ENCODE measurements at regions not wholly inside any gene's neighbourhood (a gene's known extent, or its start where the extent isn't known, plus 50 kb on each side); places are given as distances from the start of the nearest gene placed in this dataset.

DNA sequence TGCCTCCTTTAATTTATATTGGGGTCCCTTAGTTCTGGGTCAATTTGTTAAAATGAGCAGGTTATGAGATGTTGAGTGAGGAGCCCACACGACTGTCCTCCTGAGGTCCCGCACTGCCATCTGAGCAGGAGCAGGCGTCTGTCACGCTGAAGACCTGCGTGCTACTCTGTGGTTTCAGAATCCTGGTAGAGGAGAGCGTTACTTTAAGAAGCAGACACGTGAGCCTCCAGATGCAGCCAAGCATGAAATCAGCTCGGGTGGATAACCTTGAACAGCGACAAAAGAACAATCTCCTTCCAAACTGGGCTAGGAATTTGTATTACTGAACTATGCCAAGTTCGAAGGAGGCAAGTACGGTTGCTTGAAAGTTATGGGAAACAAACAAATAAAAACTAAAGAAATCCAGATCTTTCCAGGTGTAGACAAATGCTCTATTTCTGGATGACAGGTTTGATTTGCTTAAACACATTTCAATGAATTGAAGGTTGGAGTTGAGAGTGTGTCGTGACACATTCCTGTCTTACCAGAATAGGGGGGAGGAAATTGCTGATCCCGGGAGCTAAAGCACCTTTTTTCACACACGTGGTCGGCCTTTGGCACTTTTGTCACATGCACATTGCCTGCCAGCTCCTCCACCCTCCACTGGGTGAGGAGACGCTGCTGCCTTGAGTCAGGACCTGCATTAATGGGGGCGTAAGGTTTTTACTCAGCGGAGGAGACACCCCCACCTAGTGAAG lies 945.5 kb upstream of the SLC10A2 start:
- CTCF ChIA-PET (ENCODE audit: partially characterized antibody) = no interaction called here

More for the DNA sequence above, 945.5 kb upstream of the SLC10A2 start:
- peak overlapping the region; percentile 98 for H2AFZ ChIP-seq (ENCODE audit: low read length)
- no peak overlapping the region for H2BK5ac ChIP-seq (ENCODE audit: low read depth, low read length)
- H4K5ac ChIP-seq (ENCODE audit: insufficient read length, low read depth, low read length) = no peak overlapping the region
- H3K36me3 ChIP-seq (ENCODE audit: control insufficient read depth in 2 of 4, insufficient read depth in 4 of 4, low read length in 3 of 4) = no peaks in the 10 kb centered on the region
- no peak overlapping the region for H3K27ac ChIP-seq (ENCODE audit: low read depth, low read length)
- peak overlapping the region; percentile 41; the same call in 1 of the 2 replicates for H4K8ac ChIP-seq (ENCODE audit: extremely low read depth, insufficient read depth, low read length)
- no peak overlapping the region for H3K56ac ChIP-seq (replicated peaks; ENCODE audit: insufficient read length, low read depth, low read length)
- no peaks in the 10 kb centered on the region for H3K79me1 ChIP-seq (ENCODE audit: low read depth, low read length)
- H3K4me2 ChIP-seq (ENCODE audit: insufficient read depth in 1 of 2, low read depth in 2 of 2, low read length in 2 of 2) = no peak overlapping the region
- H2BK120ac ChIP-seq (replicated peaks; ENCODE audit: low read depth, low read length) = no peak overlapping the region
- FAIRE-seq (peak; percentile 7), DNase-seq (ENCODE audit: low read depth in 1 of 2, low spot score in 2 of 2) (no peak)
- no peaks in the 10 kb centered on the region for H3K79me2 ChIP-seq (ENCODE audit: control insufficient read depth in 1 of 2, insufficient read depth in 2 of 2, low read length in 2 of 2)
- no peak overlapping the region for H2AK5ac ChIP-seq (ENCODE audit: low read depth, low read length)
- H3K9ac ChIP-seq (replicated peaks in 1 of 4; ENCODE audit: extremely low read depth in 1 of 4, low read depth in 3 of 4, low read length in 3 of 4) = no peak overlapping the region
- H3K4me1 ChIP-seq (replicated peaks in 1 of 4; ENCODE audit: control insufficient read depth in 3 of 4, insufficient read depth in 4 of 4, low read length in 3 of 4) = peaks cover 0 to 3% (median under 1%) of the 10 kb centered on the region in 4 experiments; a peak in 2 of 7 replicates
- no peaks in the 10 kb centered on the region for H3K9me3 ChIP-seq (ENCODE audit: insufficient read depth in 2 of 2, low read depth in 1 of 2, low read length in 1 of 2)
- no peak overlapping the region for H2BK15ac ChIP-seq (ENCODE audit: low read length)
- TF ChIP-seq, protein P1, sequence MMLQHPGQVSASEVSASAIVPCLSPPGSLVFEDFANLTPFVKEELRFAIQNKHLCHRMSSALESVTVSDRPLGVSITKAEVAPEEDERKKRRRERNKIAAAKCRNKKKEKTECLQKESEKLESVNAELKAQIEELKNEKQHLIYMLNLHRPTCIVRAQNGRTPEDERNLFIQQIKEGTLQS (IDR thresholded peaks at IDR 0.05; ENCODE audit: insufficient read depth, low read depth, low read length) = no peak
- TF ChIP-seq JUN (IDR thresholded peaks at IDR 0.05; ENCODE audit: low read depth, low read length) (no peak), TEAD4 (IDR thresholded peaks at IDR 0.05; ENCODE audit: low read depth, low read length) (no peak), KDM1A (IDR thresholded peaks at IDR 0.05; ENCODE audit: borderline replicate concordance, low read length) (no peak), RXRA (IDR thresholded peaks at IDR 0.05; ENCODE audit: insufficient read depth, low read depth, low read length) (no peak), SAP30 (IDR thresholded peaks at IDR 0.05; ENCODE audit: insufficient read depth, insufficient replicate concordance, low read length) (no peak), SIRT6 (IDR thresholded peaks at IDR 0.05; ENCODE audit: low read length) (no peak)
- H3K18ac ChIP-seq (ENCODE audit: extremely low read depth, low read length) = no peak overlapping the region
- no peak overlapping the region for H3K14ac ChIP-seq (ENCODE audit: insufficient read length)
- H3K4me3 ChIP-seq (ENCODE audit: extremely low read depth in 1 of 4, insufficient read depth in 2 of 4, low read depth in 3 of 4, low read length in 4 of 4) = no peak overlapping the region
- POLR2A ChIA-PET (ENCODE audit: partially characterized antibody) = no interaction called here
- WGBS, 2 experiments (ENCODE audit: extremely low coverage in 1 of 2, insufficient coverage in 1 of 2, insufficient read length in 1 of 2, insufficient replicate concordance in 2 of 2, low coverage in 1 of 2, low lambda C conversion rate in 2 of 2, missing lambda C conversion rate in 1 of 2) = 83% methylated on average over 18 of the region's 18 CpGs; no CpG with 5 or more reads in 1 of the 2 experiments
- H4K91ac ChIP-seq (replicated peaks; ENCODE audit: insufficient read length, low read length) = no peak overlapping the region
- no peaks in the 10 kb centered on the region for H3K23me2 ChIP-seq (ENCODE audit: low read depth, low read length)
- H3K23ac ChIP-seq (ENCODE audit: insufficient read length) = no peak overlapping the region
- H2BK12ac ChIP-seq (ENCODE audit: low read depth, low read length) = no peak overlapping the region
- no peaks in the 10 kb centered on the region for H3K27me3 ChIP-seq (replicated peaks in 1 of 4; ENCODE audit: control insufficient read depth in 3 of 4, extremely low read depth in 1 of 4, insufficient read depth in 3 of 4, low read length in 3 of 4)
- H2BK20ac ChIP-seq (ENCODE audit: low read length) = no peak overlapping the region
- no peaks in the 10 kb centered on the region for H4K20me1 ChIP-seq (replicated peaks in 1 of 2; ENCODE audit: control insufficient read depth in 1 of 2, insufficient read depth in 2 of 2, low read length in 2 of 2)
- H3K4ac ChIP-seq (replicated peaks; ENCODE audit: insufficient read length, low read depth, low read length) = no peak overlapping the region
